ENCODE measurements at regions not wholly inside any gene's neighbourhood (a gene's known extent, or its start where the extent isn't known, plus 50 kb on each side); places are given as distances from the start of the nearest gene placed in this dataset.

GRCh38 chr2:33791625-33792024 is 192.5 kb upstream of the FAM98A start:
- no peak for DNase-seq

- DNase-seq: no peak
These were observed 188.9 kb upstream of the FAM98A start for GRCh38 chr2:33788044-33788443.

- no peak for DNase-seq
These were observed 187.8 kb upstream of the FAM98A start for GRCh38 chr2:33786881-33787280.

- no peak for DNase-seq
These were observed 186.4 kb upstream of the FAM98A start for GRCh38 chr2:33785201-33786106.

GRCh38 chr2:33784488-33784887 is 185.4 kb upstream of the FAM98A start:
- no peak for DNase-seq

GRCh38 chr2:33782395-33783230 is 183.5 kb upstream of the FAM98A start:
- no peak for DNase-seq

- DNase-seq: no peak
These were observed 178.7 kb upstream of the FAM98A start for GRCh38 chr2:33777786-33778185.

GRCh38 chr2:33775306-33775705 is 176.2 kb upstream of the FAM98A start:
- DNase-seq: no peak

GRCh38 chr2:33770023-33770422 is 170.9 kb upstream of the FAM98A start:
- no peak for DNase-seq

- no peak for DNase-seq
These were observed 167.1 kb upstream of the FAM98A start for GRCh38 chr2:33766175-33766574.

- DNase-seq: no peak
These were observed 166.0 kb upstream of the FAM98A start for GRCh38 chr2:33765122-33765521.

GRCh38 chr2:33764551-33764950 is 165.5 kb upstream of the FAM98A start:
- DNase-seq: no peak

GRCh38 chr2:33763671-33764310 is 164.7 kb upstream of the FAM98A start:
- no peak for DNase-seq

GRCh38 chr2:33762636-33763035 is 163.5 kb upstream of the FAM98A start:
- no peak for DNase-seq

- DNase-seq: no peak
These were observed 147.2 kb upstream of the FAM98A start for GRCh38 chr2:33746208-33746800.

- no peak for DNase-seq
These were observed 136.0 kb upstream of the FAM98A start for GRCh38 chr2:33735096-33735495.

- no peak for DNase-seq
These were observed 131.7 kb upstream of the FAM98A start for GRCh38 chr2:33730804-33731203.

GRCh38 chr2:33730193-33730592 is 131.1 kb upstream of the FAM98A start:
- no peak for DNase-seq

- DNase-seq: no peak
These were observed 130.3 kb upstream of the FAM98A start for GRCh38 chr2:33729353-33729752.

GRCh38 chr2:33728106-33728505 is 129.0 kb upstream of the FAM98A start:
- DNase-seq: no peak

- no peak for DNase-seq
These were observed 128.4 kb upstream of the FAM98A start for GRCh38 chr2:33727361-33728032.

- DNase-seq: no peak
These were observed 127.3 kb upstream of the FAM98A start for GRCh38 chr2:33726415-33726814.
